K562 (cell line): ENCODE measurements at regions not wholly inside any gene's neighbourhood (a gene's known extent, or its start where the extent isn't known, plus 50 kb on each side); places are given as distances from the start of the nearest gene placed in this dataset.

Source experiments
- ATAC-seq: fragments of 200-7000 bp; cut with Tn5 transposase; 3 replicates; pipeline ENCODE4 v1.9.1; 2020; ENCODE audit warnings: moderate library complexity
- BruUV-seq: library from RNA; stranded (reverse); fragments of 400-500 nt; replicated peaks from 2 replicates; lab custom pipeline; 2021; lab: Mats Ljungman, UMichigan
- CTCF ChIA-PET: fragments of 300-600 bp; formaldehyde crosslinking; extraction: SDS; loops from one replicate; lab custom pipeline; 2021; ENCODE audit warnings: low intra/inter-chr PET ratio; lab: Yijun Ruan, JAX
- POLR2A ChIA-PET: fragments of 300-600, 350-650 bp; sonication (Branson Sonifier 250); formaldehyde crosslinking; extraction: SDS; loops from one replicate; lab custom pipeline; 2021; ENCODE audit warnings: antibody characterized with exemption, inconsistent platforms; lab: Yijun Ruan, JAX
- DNase-seq, 4 experiments: peaks; one replicate each; pipeline versions ENCODE4 v3.0.0 to v3.0.0-alpha.2; 2011 to 2018; ENCODE audit warnings: low spot score in 3 of 4, mixed read lengths in 3 of 4; ENCODE audit errors: extremely low read depth in 1 of 4
- FAIRE-seq: peaks from 2 replicates; lab custom pipeline; 2011; peaks lifted over from hg19 to GRCh38; lab: Jason Lieb, UNC
- H2AFZ ChIP-seq: 2 replicates; pipeline ENCODE4 v1.6.0; 2011; ENCODE audit warnings: low read depth, low read length, control low read depth, inconsistent platforms
- H3K27ac ChIP-seq: fragments of 200-600 bp; 3 replicates; pipeline ENCODE4 v1.8.0; 2011; ENCODE audit warnings: low read depth, mild to moderate bottlenecking, control low read depth, inconsistent platforms, low read length, moderate library complexity, mixed read lengths; ENCODE audit errors: extremely low read depth
- H3K27me3 ChIP-seq, 2 experiments: fragments of 300-600 bp in 1 of 2; 2 replicates in 1 of 2; 3 replicates in 1 of 2; pipeline versions ENCODE4 v1.6.0 to v1.8.0; 2011; ENCODE audit warnings: inconsistent platforms in 2 of 2, low read length in 2 of 2, mild to moderate bottlenecking in 1 of 2, mixed read lengths in 1 of 2, moderate library complexity in 1 of 2; ENCODE audit not compliant: control insufficient read depth in 2 of 2, insufficient read depth in 2 of 2
- H3K36me3 ChIP-seq: fragments of 300-600 bp; 3 replicates; pipeline ENCODE4 v1.8.0; 2011; ENCODE audit warnings: mild to moderate bottlenecking, low read length, inconsistent platforms; ENCODE audit not compliant: control insufficient read depth, insufficient read depth
- H3K4me1 ChIP-seq, 2 experiments: fragments of 200-600 bp in 1 of 2; replicated peaks in 1 of 2; 2 replicates in 1 of 2; 3 replicates in 1 of 2; pipeline versions ENCODE4 v1.5.1 to v1.8.0; 2011; ENCODE audit warnings: inconsistent platforms in 2 of 2, low read length in 2 of 2, mild to moderate bottlenecking in 1 of 2, mixed read lengths in 1 of 2, moderate library complexity in 1 of 2; ENCODE audit not compliant: control insufficient read depth in 2 of 2, insufficient read depth in 2 of 2
- H3K4me2 ChIP-seq: 2 replicates; pipeline ENCODE4 v1.6.1; 2011; ENCODE audit warnings: low read length, control low read depth, inconsistent platforms, mixed read lengths; ENCODE audit not compliant: insufficient read depth
- H3K4me3 ChIP-seq: fragments of 200-600 bp; sonication (generic), shearing (Covaris generic); 2 replicates; pipeline ENCODE4 v1.5.1; 2016; ENCODE audit warnings: control low read depth, inconsistent platforms
- H3K79me2 ChIP-seq: fragments of 200-600 bp; 3 replicates; pipeline ENCODE4 v1.8.0; 2011; ENCODE audit warnings: low read length, inconsistent platforms; ENCODE audit not compliant: control insufficient read depth, insufficient read depth
- H3K9ac ChIP-seq, 2 experiments: 2 replicates each; pipeline versions ENCODE4 v1.6.0 to v1.6.1; 2011; ENCODE audit warnings: low read depth in 2 of 2, low read length in 2 of 2, control low read depth in 1 of 2, inconsistent platforms in 1 of 2, mild to moderate bottlenecking in 1 of 2, mixed read lengths in 1 of 2; ENCODE audit not compliant: insufficient read depth in 1 of 2
- H3K9me1 ChIP-seq: one replicate; pipeline ENCODE4 v1.6.0; 2011; ENCODE audit warnings: inconsistent platforms, mild to moderate bottlenecking, low read length, moderate library complexity; ENCODE audit not compliant: control insufficient read depth, insufficient read depth
- H3K9me3 ChIP-seq: replicated peaks from 2 replicates; pipeline ENCODE4 v1.5.1; 2011; ENCODE audit warnings: low read depth, low read length, inconsistent platforms; ENCODE audit not compliant: control insufficient read depth, insufficient read depth
- H4K20me1 ChIP-seq: replicated peaks from 2 replicates; pipeline ENCODE4 v1.6.1; 2011; ENCODE audit warnings: low read length, inconsistent platforms, mixed read lengths; ENCODE audit not compliant: control insufficient read depth, insufficient read depth
- BCL6 ChIP-seq: fragments of 250-450 bp; sonication (Bioruptor Pico); IDR thresholded peaks from 2 replicates; pipeline ENCODE4 v1.4.0; 2020
- JUND ChIP-seq, 2 experiments: IDR thresholded peaks; 2 replicates in 1 of 2; 3 replicates in 1 of 2; pipeline ENCODE4 v1.6.1; 2011; ENCODE audit warnings: borderline replicate concordance in 2 of 2, low read depth in 2 of 2, low read length in 2 of 2, improper control_type of control experiment in 1 of 2, missing biosample characterization in 1 of 2, missing genetic modification characterization in 1 of 2, missing genetic modification reagents in 1 of 2
- KLF13 ChIP-seq: fragments of 450-650 bp; IDR thresholded peaks from 2 replicates; pipeline ENCODE4 v1.6.1; 2016; ENCODE audit warnings: missing genetic modification characterization, low read depth, mild to moderate bottlenecking, missing compliant biosample characterization, moderate library complexity, borderline replicate concordance
- NR1H2 ChIP-seq: sonication (generic); formaldehyde crosslinking; IDR thresholded peaks from 2 replicates; pipeline ENCODE4 v1.4.0; 2020; ENCODE audit warnings: mild to moderate bottlenecking, missing genetic modification reagents
- SNRNP70 ChIP-seq: fragments of 200-400 bp; formaldehyde crosslinking; optimal IDR thresholded peaks from 2 replicates; pipeline ENCODE3; 2017; ENCODE audit warnings: low read depth, low read length
- ZKSCAN8 ChIP-seq: fragments of 200-800 bp; sonication (Bioruptor generic); IDR thresholded peaks from 2 replicates; pipeline ENCODE4 v1.6.1; 2016; ENCODE audit warnings: missing genetic modification characterization, missing compliant biosample characterization
- ZNF23 ChIP-seq: fragments of 250-450 bp; sonication (Bioruptor Pico); IDR thresholded peaks from 2 replicates; pipeline ENCODE4 v1.4.0; 2020; ENCODE audit warnings: mild to moderate bottlenecking
- ZNF263 ChIP-seq: sonication (generic); formaldehyde crosslinking; IDR thresholded peaks from 2 replicates; pipeline ENCODE4 v1.8.0; 2022; ENCODE audit warnings: mild to moderate bottlenecking, missing genetic modification reagents, borderline replicate concordance
- ZNF76 ChIP-seq: fragments of 250-450 bp; sonication (Bioruptor Pico); IDR thresholded peaks from 2 replicates; pipeline ENCODE4 v1.4.0; 2020; ENCODE audit warnings: mild to moderate bottlenecking, moderate library complexity, borderline replicate concordance
- WGBS: fragments of 100-300 bp; shearing (Covaris generic); methylation state at CpG from one replicate; pipeline ENCODE4 v1.1.6; 2016; ENCODE audit warnings: low coverage, mixed read lengths; ENCODE audit not compliant: insufficient coverage; ENCODE audit errors: missing lambda C conversion rate; 5-methylcytosine and 5-hydroxymethylcytosine counted together
- in situ Hi-C: fragments of 300-500 bp; cut with MboI; formaldehyde crosslinking; loops from 4 replicates; pipeline ENCODE4 v1.15.0; 2018; ENCODE audit warnings: inconsistent platforms, mixed read lengths
- intact Hi-C: fragments of 100-400 bp; cut with micrococcal nuclease; formaldehyde crosslinking; loops from 2 replicates; pipeline ENCODE4 v1.14.2; 2022
- TF ChIP-seq, protein P1 (sequence below): fragments of 450-650 bp; IDR thresholded peaks from 2 replicates; pipeline ENCODE4 v1.6.1; 2016; ENCODE audit warnings: low read depth
- TF ChIP-seq, protein P2 (sequence below): fragments of 250-450 bp; sonication (Bioruptor Pico); IDR thresholded peaks from 2 replicates; pipeline ENCODE4 v1.5.0; 2022; ENCODE audit warnings: mild to moderate bottlenecking

DNA sequence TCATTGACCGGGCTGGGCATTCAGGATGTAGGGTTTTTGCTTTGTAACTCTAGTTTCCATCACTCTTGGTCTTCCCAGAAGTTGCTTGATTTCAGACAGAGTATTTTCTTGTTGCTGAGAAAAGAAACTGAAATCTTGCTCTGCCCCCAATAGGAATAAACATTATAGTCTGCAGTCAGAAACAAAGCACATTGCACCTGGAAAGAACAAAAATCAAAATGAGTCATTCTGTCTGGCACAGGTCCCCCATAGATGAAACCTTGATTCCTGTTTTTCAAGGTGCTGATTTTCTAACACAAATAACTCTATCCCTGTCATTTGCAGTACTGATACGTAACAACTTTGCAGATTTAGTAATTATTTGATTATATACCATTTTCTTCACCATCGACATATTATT lies 232.1 kb downstream of the FBXO4 start (continued):
- TF ChIP-seq, protein P1, sequence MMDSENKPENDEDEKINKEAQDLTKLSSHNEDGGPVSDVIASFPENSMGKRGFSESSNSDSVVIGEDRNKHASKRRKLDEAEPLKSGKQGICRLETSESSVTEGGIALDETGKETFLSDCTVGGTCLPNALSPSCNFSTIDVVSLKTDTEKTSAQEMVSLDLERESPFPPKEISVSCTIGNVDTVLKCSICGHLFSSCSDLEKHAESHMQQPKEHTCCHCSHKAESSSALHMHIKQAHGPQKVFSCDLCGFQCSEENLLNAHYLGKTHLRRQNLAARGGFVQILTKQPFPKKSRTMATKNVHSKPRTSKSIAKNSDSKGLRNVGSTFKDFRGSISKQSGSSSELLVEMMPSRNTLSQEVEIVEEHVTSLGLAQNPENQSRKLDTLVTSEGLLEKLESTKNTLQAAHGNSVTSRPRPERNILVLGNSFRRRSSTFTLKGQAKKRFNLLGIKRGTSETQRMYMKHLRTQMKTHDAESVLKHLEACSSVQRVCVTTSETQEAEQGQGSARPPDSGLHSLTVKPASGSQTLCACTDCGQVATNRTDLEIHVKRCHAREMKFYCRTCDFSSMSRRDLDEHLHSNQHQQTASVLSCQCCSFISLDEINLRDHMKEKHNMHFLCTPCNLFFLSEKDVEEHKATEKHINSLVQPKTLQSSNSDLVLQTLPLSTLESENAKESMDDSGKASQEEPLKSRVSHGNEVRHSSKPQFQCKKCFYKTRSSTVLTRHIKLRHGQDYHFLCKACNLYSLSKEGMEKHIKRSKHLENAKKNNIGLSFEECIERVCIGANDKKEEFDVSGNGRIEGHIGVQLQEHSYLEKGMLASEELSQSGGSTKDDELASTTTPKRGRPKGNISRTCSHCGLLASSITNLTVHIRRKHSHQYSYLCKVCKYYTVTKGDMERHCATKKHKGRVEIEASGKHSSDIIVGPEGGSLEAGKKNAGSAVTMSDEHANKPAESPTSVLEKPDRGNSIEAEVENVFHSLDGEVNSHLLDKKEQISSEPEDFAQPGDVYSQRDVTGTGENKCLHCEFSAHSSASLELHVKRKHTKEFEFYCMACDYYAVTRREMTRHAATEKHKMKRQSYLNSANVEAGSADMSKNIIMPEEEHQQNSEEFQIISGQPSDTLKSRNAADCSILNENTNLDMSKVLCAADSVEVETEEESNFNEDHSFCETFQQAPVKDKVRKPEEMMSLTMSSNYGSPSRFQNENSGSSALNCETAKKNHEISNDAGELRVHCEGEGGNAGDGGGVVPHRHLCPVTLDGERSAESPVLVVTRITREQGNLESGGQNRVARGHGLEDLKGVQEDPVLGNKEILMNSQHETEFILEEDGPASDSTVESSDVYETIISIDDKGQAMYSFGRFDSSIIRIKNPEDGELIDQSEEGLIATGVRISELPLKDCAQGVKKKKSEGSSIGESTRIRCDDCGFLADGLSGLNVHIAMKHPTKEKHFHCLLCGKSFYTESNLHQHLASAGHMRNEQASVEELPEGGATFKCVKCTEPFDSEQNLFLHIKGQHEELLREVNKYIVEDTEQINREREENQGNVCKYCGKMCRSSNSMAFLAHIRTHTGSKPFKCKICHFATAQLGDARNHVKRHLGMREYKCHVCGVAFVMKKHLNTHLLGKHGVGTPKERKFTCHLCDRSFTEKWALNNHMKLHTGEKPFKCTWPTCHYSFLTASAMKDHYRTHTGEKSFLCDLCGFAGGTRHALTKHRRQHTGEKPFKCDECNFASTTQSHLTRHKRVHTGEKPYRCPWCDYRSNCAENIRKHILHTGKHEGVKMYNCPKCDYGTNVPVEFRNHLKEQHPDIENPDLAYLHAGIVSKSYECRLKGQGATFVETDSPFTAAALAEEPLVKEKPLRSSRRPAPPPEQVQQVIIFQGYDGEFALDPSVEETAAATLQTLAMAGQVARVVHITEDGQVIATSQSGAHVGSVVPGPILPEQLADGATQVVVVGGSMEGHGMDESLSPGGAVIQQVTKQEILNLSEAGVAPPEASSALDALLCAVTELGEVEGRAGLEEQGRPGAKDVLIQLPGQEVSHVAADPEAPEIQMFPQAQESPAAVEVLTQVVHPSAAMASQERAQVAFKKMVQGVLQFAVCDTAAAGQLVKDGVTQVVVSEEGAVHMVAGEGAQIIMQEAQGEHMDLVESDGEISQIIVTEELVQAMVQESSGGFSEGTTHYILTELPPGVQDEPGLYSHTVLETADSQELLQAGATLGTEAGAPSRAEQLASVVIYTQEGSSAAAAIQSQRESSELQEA = no peak

DNA sequence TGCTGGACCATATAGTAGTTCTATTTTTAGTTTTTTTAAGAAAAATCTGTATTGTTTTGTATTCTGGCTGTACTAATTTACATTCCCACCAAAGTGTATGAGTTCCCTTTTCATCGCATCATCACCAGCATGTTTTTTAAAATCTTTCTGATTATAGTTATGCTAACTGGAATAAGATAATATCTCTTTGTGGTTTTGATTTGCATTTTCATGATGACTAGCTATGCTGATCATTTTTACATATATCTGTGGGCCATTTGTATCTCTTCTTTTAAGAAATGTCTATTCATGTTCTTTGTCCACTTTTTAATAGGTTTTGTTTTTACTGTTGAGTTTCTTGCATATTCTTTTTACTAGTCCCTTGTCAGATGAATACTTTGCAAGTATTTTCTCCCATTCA lies 238.0 kb downstream of the FBXO4 start:
- no peak overlapping the region for H3K9ac ChIP-seq
- H3K4me1 ChIP-seq = no peaks in the 10 kb centered on the region
- in situ Hi-C loops (no loop called here), intact Hi-C loops (no loop called here)
- FAIRE-seq = no peak
- WGBS = 8% methylated on average over 1 of the region's 1 CpG
- no peaks in the 10 kb centered on the region for H4K20me1 ChIP-seq
- no peaks in the 10 kb centered on the region for H3K9me1 ChIP-seq
- H3K9me3 ChIP-seq = no peaks in the 10 kb centered on the region
- BruUV-seq = no TSS peak
- H3K4me3 ChIP-seq = no peak overlapping the region
- H3K36me3 ChIP-seq = no peaks in the 10 kb centered on the region
- ChIA-PET CTCF (no interaction called here), POLR2A (no interaction called here)
- no peaks in the 10 kb centered on the region for H3K79me2 ChIP-seq
- DNase-seq = no peak
- ATAC-seq = no peak
- no peak overlapping the region for H3K4me2 ChIP-seq
- H2AFZ ChIP-seq = no peak overlapping the region
- H3K27ac ChIP-seq = no peak overlapping the region
- no peaks in the 10 kb centered on the region for H3K27me3 ChIP-seq
- TF ChIP-seq JUND (IDR thresholded peaks at IDR 0.05; ENCODE audit: borderline replicate concordance, low read depth, low read length) (no peak), JUND (tag; IDR thresholded peaks at IDR 0.05; ENCODE audit: borderline replicate concordance, low read depth, low read length) (no peak), ZKSCAN8 (CRISPR knock-in tag) (no peak), ZNF76 (CRISPR knock-in tag) (no peak), BCL6 (no peak), ZNF23 (no peak), NR1H2 (CRISPR knock-in tag) (no peak), KLF13 (tag) (no peak), SNRNP70 (no peak), ZNF263 (CRISPR knock-in tag) (no peak)
- TF ChIP-seq, protein P2, sequence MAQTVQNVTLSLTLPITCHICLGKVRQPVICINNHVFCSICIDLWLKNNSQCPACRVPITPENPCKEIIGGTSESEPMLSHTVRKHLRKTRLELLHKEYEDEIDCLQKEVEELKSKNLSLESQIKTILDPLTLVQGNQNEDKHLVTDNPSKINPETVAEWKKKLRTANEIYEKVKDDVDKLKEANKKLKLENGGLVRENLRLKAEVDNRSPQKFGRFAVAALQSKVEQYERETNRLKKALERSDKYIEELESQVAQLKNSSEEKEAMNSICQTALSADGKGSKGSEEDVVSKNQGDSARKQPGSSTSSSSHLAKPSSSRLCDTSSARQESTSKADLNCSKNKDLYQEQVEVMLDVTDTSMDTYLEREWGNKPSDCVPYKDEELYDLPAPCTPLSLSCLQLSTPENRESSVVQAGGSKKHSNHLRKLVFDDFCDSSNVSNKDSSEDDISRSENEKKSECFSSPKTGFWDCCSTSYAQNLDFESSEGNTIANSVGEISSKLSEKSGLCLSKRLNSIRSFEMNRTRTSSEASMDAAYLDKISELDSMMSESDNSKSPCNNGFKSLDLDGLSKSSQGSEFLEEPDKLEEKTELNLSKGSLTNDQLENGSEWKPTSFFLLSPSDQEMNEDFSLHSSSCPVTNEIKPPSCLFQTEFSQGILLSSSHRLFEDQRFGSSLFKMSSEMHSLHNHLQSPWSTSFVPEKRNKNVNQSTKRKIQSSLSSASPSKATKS = no peak
